Adrenal gland (tissue), 5 donors: ENCODE measurements at regions not wholly inside any gene's neighbourhood (a gene's known extent, or its start where the extent isn't known, plus 50 kb on each side); places are given as distances from the start of the nearest gene placed in this dataset.

ENCODE experiments used
- CTCF ChIP-seq, 6 experiments: fragments of 450-650 bp in 4 of 6; fragments of 200-600 bp in 2 of 6; sonication (generic) in 1 of 6; IDR thresholded peaks; 1 replicate in 5 of 6; 2 replicates in 1 of 6; pipeline versions ENCODE4 v1.5.1 to v1.8.0; 2016 to 2021; ENCODE audit warnings: antibody characterized with exemption in 6 of 6, mild to moderate bottlenecking in 2 of 6, moderate library complexity in 1 of 6
- POLR2A ChIP-seq, 2 donors: fragments of 450-650 bp; IDR thresholded peaks; one replicate each; pipeline ENCODE4 v1.6.1; 2017; ENCODE audit warnings: antibody characterized with exemption in 2 of 2, mild to moderate bottlenecking in 2 of 2, moderate library complexity in 1 of 2
- donor health status: DM: no; HTN: no; CAD: no.

- TF ChIP-seq CTCF (IDR thresholded peaks at IDR 0.05) = no peak
- TF ChIP-seq POLR2A (IDR thresholded peaks at IDR 0.05) = no peak
Measured at GRCh38 chr6:126153661-126154060, 167.3 kb downstream of the TRMT11 start.
